Colonic mucosa (tissue), 4 donors: ENCODE measurements at regions not wholly inside any gene's neighbourhood (a gene's known extent, or its start where the extent isn't known, plus 50 kb on each side); places are given as distances from the start of the nearest gene placed in this dataset.

Source experiments
- DNase-seq: peaks from one replicate; pipeline ENCODE4 v3.0.0-alpha.2; 2020
- H3K27ac ChIP-seq: fragments of 200-600 bp; one replicate; pipeline ENCODE4 v1.8.0; 2021
- H3K27me3 ChIP-seq: fragments of 200-600 bp; one replicate; pipeline ENCODE4 v1.8.0; 2021
- H3K36me3 ChIP-seq: fragments of 200-600 bp; one replicate; pipeline ENCODE4 v1.8.0; 2021
- H3K4me1 ChIP-seq: fragments of 200-600 bp; one replicate; pipeline ENCODE4 v1.8.0; 2021; ENCODE audit warnings: mild to moderate bottlenecking
- H3K4me3 ChIP-seq: fragments of 200-600 bp; one replicate; pipeline ENCODE4 v1.8.0; 2021
- H3K9ac ChIP-seq, 2 donors: one replicate each; pipeline ENCODE4 v1.7.0; 2013; ENCODE audit warnings: control low read depth in 2 of 2, low read depth in 2 of 2, low read length in 2 of 2
- H3K9me3 ChIP-seq: fragments of 200-600 bp; one replicate; pipeline ENCODE4 v1.8.0; 2021
- CTCF ChIP-seq: fragments of 200-600 bp; IDR thresholded peaks from one replicate; pipeline ENCODE4 v1.8.0; 2022; ENCODE audit warnings: antibody characterized with exemption, mild to moderate bottlenecking
- intact Hi-C: fragments of 100-400 bp; cut with DNase I; formaldehyde crosslinking; loops from one replicate; pipeline ENCODE4 v1.14.1; 2022
- donor health status: healthy.
- donor health status: DM: no; HTN: no; CAD: no.
- donor health status: DM: no; HTN: no; CAD: no.

- Histone ChIP-seq H3K27me3 (no peaks in the 10 kb centered on the region), H3K36me3 (no peaks in the 10 kb centered on the region), H3K9ac (no peak overlapping the region), H3K27ac (no peak overlapping the region), H3K4me1 (no peaks in the 10 kb centered on the region), H3K9me3 (no peaks in the 10 kb centered on the region), H3K4me3 (no peak overlapping the region)
- no peak for DNase-seq
- intact Hi-C loops, result no loop called here
- TF ChIP-seq CTCF, result no peak
These were observed 742.9 kb downstream of the TLR4 start for GRCh38 chr9:118446943-118447639.

- Histone ChIP-seq H3K36me3 (no peaks in the 10 kb centered on the region), H3K4me1 (no peaks in the 10 kb centered on the region), H3K27ac (no peak overlapping the region), H3K9me3 (no peaks in the 10 kb centered on the region), H3K27me3 (no peaks in the 10 kb centered on the region), H3K4me3 (no peak overlapping the region), H3K9ac (no peak overlapping the region)
- DNase-seq, result no peak
- TF ChIP-seq CTCF, result no peak
- intact Hi-C loops, result no loop called here
These were observed 745.4 kb downstream of the TLR4 start for GRCh38 chr9:118449554-118449953.

- Histone ChIP-seq H3K4me3 (no peak overlapping the region), H3K9me3 (no peaks in the 10 kb centered on the region), H3K36me3 (no peaks in the 10 kb centered on the region), H3K27me3 (no peaks in the 10 kb centered on the region), H3K4me1 (no peaks in the 10 kb centered on the region), H3K9ac (no peak overlapping the region), H3K27ac (no peak overlapping the region)
- TF ChIP-seq CTCF, result no peak
- no peak for DNase-seq
- intact Hi-C loops, result no loop called here
These were observed 751.1 kb downstream of the TLR4 start for GRCh38 chr9:118455259-118455658.

GRCh38 chr9:118455788-118456187 is 751.6 kb downstream of the TLR4 start:
- Histone ChIP-seq H3K27ac (no peak overlapping the region), H3K36me3 (no peaks in the 10 kb centered on the region), H3K27me3 (no peaks in the 10 kb centered on the region), H3K9me3 (no peaks in the 10 kb centered on the region), H3K4me1 (no peaks in the 10 kb centered on the region), H3K9ac (no peak overlapping the region), H3K4me3 (no peak overlapping the region)
- intact Hi-C loops, result no loop called here
- TF ChIP-seq CTCF, result no peak
- DNase-seq, result no peak

- Histone ChIP-seq H3K9ac (no peak overlapping the region), H3K27me3 (no peaks in the 10 kb centered on the region), H3K27ac (no peak overlapping the region), H3K9me3 (no peaks in the 10 kb centered on the region), H3K36me3 (no peaks in the 10 kb centered on the region), H3K4me1 (no peaks in the 10 kb centered on the region), H3K4me3 (no peak overlapping the region)
- no peak for TF ChIP-seq CTCF
- DNase-seq, result no peak
- intact Hi-C loops, result no loop called here
These were observed 753.2 kb downstream of the TLR4 start for GRCh38 chr9:118457171-118458000.
